PC-9 (cell line): ENCODE measurements at regions not wholly inside any gene's neighbourhood (a gene's known extent, or its start where the extent isn't known, plus 50 kb on each side); places are given as distances from the start of the nearest gene placed in this dataset.
"Not testable (repeated sequence)": the region's sequence is repeated elsewhere in the genome, so short reads cannot be mapped to it uniquely, and the experiment has no call there.

Experiments
- BruUV-seq: library from RNA; stranded (reverse); fragments of 400-500 nt; replicated peaks from 2 replicates; lab custom pipeline; 2021; lab: Mats Ljungman, UMichigan
- CTCF ChIA-PET: fragments of 300-600 bp; sonication (Branson Sonifier 250); formaldehyde crosslinking; loops from one replicate; lab custom pipeline; 2022; ENCODE audit warnings: antibody characterized with exemption; lab: Charles Lee
- POLR2A ChIA-PET: fragments of 300-600 bp; sonication (Branson Sonifier 250); formaldehyde crosslinking; loops from one replicate; lab custom pipeline; 2022; ENCODE audit warnings: antibody characterized with exemption; ENCODE audit not compliant: unreplicated experiment; lab: Charles Lee
- DNase-seq, 2 experiments: peaks; one replicate each; pipeline versions ENCODE4 v3.0.0 to v3.0.0-alpha.2; 2015 to 2022; ENCODE audit warnings: mixed read lengths in 1 of 2
- H2AFZ ChIP-seq: fragments of 200-600 bp; sonication (generic); 2 replicates; pipeline ENCODE4 v1.8.1; 2017; ENCODE audit warnings: antibody characterized with exemption
- H3F3A ChIP-seq: fragments of 200-600 bp; sonication (generic); 2 replicates; pipeline ENCODE4 v1.8.1; 2017; ENCODE audit warnings: antibody characterized with exemption, mild to moderate bottlenecking, low read depth; ENCODE audit not compliant: insufficient read depth
- H3K27ac ChIP-seq: fragments of 200-600 bp; sonication (generic); 2 replicates; pipeline ENCODE4 v1.6.1; 2016; ENCODE audit warnings: mixed run types
- H3K27me3 ChIP-seq: fragments of 200-600 bp; sonication (generic); 2 replicates; pipeline ENCODE4 v1.6.1; 2016; ENCODE audit warnings: low read depth, mixed run types; ENCODE audit not compliant: insufficient read depth
- H3K36me3 ChIP-seq: fragments of 200-600 bp; sonication (generic); 2 replicates; pipeline ENCODE4 v1.6.1; 2016; ENCODE audit warnings: low read depth, mixed run types
- H3K4me1 ChIP-seq: fragments of 200-600 bp; sonication (generic); replicated peaks from 2 replicates; pipeline ENCODE4 v1.6.1; 2016; ENCODE audit warnings: mixed run types; ENCODE audit not compliant: insufficient read depth
- H3K4me2 ChIP-seq: fragments of 200-600 bp; sonication (generic); 2 replicates; pipeline ENCODE4 v1.6.1; 2017; ENCODE audit warnings: mixed run types
- H3K4me3 ChIP-seq: fragments of 200-600 bp; sonication (generic); 2 replicates; pipeline ENCODE4 v1.6.1; 2016; ENCODE audit warnings: mixed run types
- H3K79me2 ChIP-seq: fragments of 200-600 bp; sonication (generic); 2 replicates; pipeline ENCODE4 v1.6.1; 2017; ENCODE audit warnings: low read depth, mixed run types
- H3K9me2 ChIP-seq: fragments of 200-600 bp; sonication (generic); 2 replicates; pipeline ENCODE4 v1.8.1; 2017; ENCODE audit warnings: mild to moderate bottlenecking; ENCODE audit not compliant: insufficient read depth
- H3K9me3 ChIP-seq: fragments of 200-600 bp; sonication (generic); 2 replicates; pipeline ENCODE4 v1.8.1; 2016; ENCODE audit warnings: low read depth; ENCODE audit not compliant: insufficient read depth
- H4K20me1 ChIP-seq: fragments of 200-600 bp; sonication (generic); 2 replicates; pipeline ENCODE4 v1.8.1; 2017; ENCODE audit not compliant: insufficient read depth
- EZH2 ChIP-seq: fragments of 200-600 bp; sonication (generic); IDR thresholded peaks from 2 replicates; pipeline ENCODE4 v1.8.0; 2017; ENCODE audit warnings: antibody characterized with exemption, low read depth
- intact Hi-C: fragments of 100-400 bp; cut with micrococcal nuclease; formaldehyde crosslinking; loops from one replicate; pipeline ENCODE4 v1.10.0; 2022; ENCODE audit not compliant: unreplicated experiment
- TF ChIP-seq, protein P1 (sequence below): fragments of 200-600 bp; sonication (generic); conservative IDR thresholded peaks from 2 replicates; pipeline ENCODE4 v1.6.1; 2017; ENCODE audit warnings: mixed run types, antibody characterized with exemption, mild to moderate bottlenecking, moderate library complexity

GRCh38 chr4:166198041-166198440 is 325.0 kb downstream of the TLL1 start:
- TF ChIP-seq, protein P1, sequence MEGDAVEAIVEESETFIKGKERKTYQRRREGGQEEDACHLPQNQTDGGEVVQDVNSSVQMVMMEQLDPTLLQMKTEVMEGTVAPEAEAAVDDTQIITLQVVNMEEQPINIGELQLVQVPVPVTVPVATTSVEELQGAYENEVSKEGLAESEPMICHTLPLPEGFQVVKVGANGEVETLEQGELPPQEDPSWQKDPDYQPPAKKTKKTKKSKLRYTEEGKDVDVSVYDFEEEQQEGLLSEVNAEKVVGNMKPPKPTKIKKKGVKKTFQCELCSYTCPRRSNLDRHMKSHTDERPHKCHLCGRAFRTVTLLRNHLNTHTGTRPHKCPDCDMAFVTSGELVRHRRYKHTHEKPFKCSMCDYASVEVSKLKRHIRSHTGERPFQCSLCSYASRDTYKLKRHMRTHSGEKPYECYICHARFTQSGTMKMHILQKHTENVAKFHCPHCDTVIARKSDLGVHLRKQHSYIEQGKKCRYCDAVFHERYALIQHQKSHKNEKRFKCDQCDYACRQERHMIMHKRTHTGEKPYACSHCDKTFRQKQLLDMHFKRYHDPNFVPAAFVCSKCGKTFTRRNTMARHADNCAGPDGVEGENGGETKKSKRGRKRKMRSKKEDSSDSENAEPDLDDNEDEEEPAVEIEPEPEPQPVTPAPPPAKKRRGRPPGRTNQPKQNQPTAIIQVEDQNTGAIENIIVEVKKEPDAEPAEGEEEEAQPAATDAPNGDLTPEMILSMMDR, result no peak
- no peak overlapping the region for H2AFZ ChIP-seq
- BruUV-seq, result no TSS peak
- POLR2A ChIA-PET, result no interaction called here
- H3K4me3 ChIP-seq, result no peak overlapping the region
- intact Hi-C loops, result no loop called here
- CTCF ChIA-PET, result interaction anchor here (0.6 kb wide), 1 partner anchor 1480 kb away, joined by 3 read pairs; no protein-coding TSS in a partner anchor
- H3K27ac ChIP-seq, result no peak overlapping the region
- H3K36me3 ChIP-seq, result no peaks in the 10 kb centered on the region
- H3F3A ChIP-seq, result no peaks in the 10 kb centered on the region
- peak in 1 of 2 experiments; percentile 34 for DNase-seq
- H3K4me2 ChIP-seq, result no peak overlapping the region
- H3K9me3 ChIP-seq, result no peaks in the 10 kb centered on the region
- H3K79me2 ChIP-seq, result no peaks in the 10 kb centered on the region
- H3K27me3 ChIP-seq, result no peaks in the 10 kb centered on the region
- H3K4me1 ChIP-seq, result no peaks in the 10 kb centered on the region
- no peaks in the 10 kb centered on the region for H3K9me2 ChIP-seq
- H4K20me1 ChIP-seq, result no peaks in the 10 kb centered on the region

DNA sequence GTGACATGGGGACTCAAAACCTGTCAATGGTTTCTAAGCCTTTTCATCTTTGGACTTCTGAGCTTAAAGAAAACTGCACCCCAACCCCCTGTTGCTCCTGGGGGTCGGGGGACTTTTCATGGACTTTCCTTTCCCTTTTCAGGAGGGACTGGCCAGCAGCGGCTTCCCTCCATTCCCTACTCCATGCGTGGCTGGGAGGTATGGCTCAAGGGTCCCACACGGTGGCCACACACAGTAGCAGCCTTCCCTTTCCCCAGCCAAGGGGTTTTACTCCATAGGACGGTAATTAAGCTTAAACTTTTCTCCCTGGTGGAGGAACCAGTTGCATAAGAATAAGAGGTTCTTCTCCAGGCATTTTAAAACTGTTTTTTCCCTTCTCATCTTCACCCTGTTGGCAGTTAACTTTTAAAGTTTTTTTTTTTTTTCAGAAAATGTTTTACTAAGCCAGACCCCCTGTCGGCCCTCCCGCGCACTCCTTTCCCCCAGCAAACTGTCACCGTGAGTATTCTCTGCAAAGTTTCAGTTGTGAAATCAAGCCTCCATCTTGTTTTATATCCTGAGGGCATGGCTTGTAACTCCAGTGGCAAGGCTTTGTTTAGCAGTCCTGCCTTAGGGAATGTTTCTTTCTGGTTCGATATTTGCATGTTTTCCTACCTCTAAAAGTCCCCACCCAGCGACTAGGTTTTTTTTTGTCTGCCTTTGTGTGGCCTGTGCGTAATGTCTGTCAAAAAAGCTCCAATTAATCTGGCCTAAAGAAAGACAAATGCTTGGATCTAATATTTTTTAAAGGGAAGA is 325.7 kb downstream of the TLL1 start:
- Histone ChIP-seq H3K4me1 (no peaks in the 10 kb centered on the region), H3K27me3 (no peaks in the 10 kb centered on the region), H3K36me3 (no peaks in the 10 kb centered on the region), H2AFZ (no peak overlapping the region), H3K27ac (no peak overlapping the region), H3K9me3 (no peaks in the 10 kb centered on the region), H3K9me2 (no peaks in the 10 kb centered on the region), H3K4me3 (no peak overlapping the region), H3K79me2 (no peaks in the 10 kb centered on the region), H3F3A (no peaks in the 10 kb centered on the region), H3K4me2 (no peak overlapping the region), H4K20me1 (no peaks in the 10 kb centered on the region)
- peak in 1 of 2 experiments; percentile 5 for DNase-seq
- TSS peak; percentile 45 for BruUV-seq
- TF ChIP-seq, protein P1, result no peak
- TF ChIP-seq EZH2, result no peak
- intact Hi-C loops, result no loop called here
- ChIA-PET CTCF (interaction anchor here (0.6 kb wide), 1 partner anchor 1479 kb away, joined by 3 read pairs; no protein-coding TSS in a partner anchor), POLR2A (no interaction called here)

GRCh38 chr4:166202991-166203390 is 330.0 kb downstream of the TLL1 start:
- no peaks in the 10 kb centered on the region for H3K27me3 ChIP-seq
- no peak for DNase-seq
- no peak overlapping the region for H3K4me3 ChIP-seq
- ChIA-PET POLR2A (no interaction called here), CTCF (no interaction called here)
- no peak overlapping the region for H3K4me2 ChIP-seq
- H2AFZ ChIP-seq, result no peak overlapping the region
- no peaks in the 10 kb centered on the region for H3K9me2 ChIP-seq
- H3K9me3 ChIP-seq, result no peaks in the 10 kb centered on the region
- H3F3A ChIP-seq, result no peaks in the 10 kb centered on the region
- H3K27ac ChIP-seq, result no peak overlapping the region
- no TSS peak for BruUV-seq
- H4K20me1 ChIP-seq, result no peaks in the 10 kb centered on the region
- intact Hi-C loops, result no loop called here
- H3K36me3 ChIP-seq, result no peaks in the 10 kb centered on the region
- no peaks in the 10 kb centered on the region for H3K4me1 ChIP-seq
- H3K79me2 ChIP-seq, result no peaks in the 10 kb centered on the region
- TF ChIP-seq, protein P1, result no peak
- no peak for TF ChIP-seq EZH2

DNA sequence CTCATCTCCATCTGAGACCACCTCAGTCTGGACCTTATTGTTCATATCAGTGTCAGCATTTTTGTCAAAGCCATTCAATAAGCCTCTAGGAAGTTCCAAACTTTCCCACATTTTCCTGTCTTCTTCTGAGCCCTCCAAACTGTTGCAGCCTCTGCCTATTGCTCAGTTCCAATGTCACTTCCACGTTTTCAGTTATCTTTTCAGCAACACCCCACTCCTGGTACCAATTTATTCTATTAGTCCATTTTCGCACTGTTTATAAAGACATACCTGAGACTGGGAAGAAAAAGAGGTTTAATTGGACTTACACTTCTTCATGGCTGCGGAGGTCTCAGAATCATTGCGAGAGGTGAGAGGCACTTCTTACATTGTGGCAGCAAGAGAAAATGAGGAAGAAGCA is 339.3 kb downstream of the TLL1 start:
- H3K9me3 ChIP-seq, CTCF ChIA-PET, H3K27ac ChIP-seq, H4K20me1 ChIP-seq, H3K4me3 ChIP-seq, H3K79me2 ChIP-seq, H3K4me2 ChIP-seq, intact Hi-C loops, H3K27me3 ChIP-seq, H3K36me3 ChIP-seq, H3K9me2 ChIP-seq, DNase-seq, H3F3A ChIP-seq, BruUV-seq, H3K4me1 ChIP-seq, H2AFZ ChIP-seq, POLR2A ChIA-PET: not testable (repeated sequence)
